ENCODE measurements at regions not wholly inside any gene's neighbourhood (a gene's known extent, or its start where the extent isn't known, plus 50 kb on each side); places are given as distances from the start of the nearest gene placed in this dataset.

DNA sequence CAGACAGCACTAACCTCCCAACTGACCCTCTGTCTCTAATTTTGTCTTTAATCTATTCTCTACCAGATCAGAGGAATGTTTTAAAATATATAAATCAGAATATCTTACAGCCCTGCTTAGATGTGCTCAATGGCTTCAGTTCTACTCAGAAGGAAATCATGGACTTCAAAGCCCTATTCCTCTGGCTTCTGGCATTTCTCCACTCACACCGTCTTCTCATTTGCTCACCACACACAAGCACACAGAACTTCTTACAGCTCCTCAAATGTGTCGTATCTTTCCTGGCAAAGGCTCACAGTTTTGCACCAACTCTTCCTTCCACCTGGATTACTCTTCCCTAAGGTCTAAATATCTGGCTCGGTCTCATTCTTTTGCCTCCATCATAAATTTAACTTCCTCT, 71.6 kb upstream of the NUDT7 start:
- TF ChIP-seq, protein P1, sequence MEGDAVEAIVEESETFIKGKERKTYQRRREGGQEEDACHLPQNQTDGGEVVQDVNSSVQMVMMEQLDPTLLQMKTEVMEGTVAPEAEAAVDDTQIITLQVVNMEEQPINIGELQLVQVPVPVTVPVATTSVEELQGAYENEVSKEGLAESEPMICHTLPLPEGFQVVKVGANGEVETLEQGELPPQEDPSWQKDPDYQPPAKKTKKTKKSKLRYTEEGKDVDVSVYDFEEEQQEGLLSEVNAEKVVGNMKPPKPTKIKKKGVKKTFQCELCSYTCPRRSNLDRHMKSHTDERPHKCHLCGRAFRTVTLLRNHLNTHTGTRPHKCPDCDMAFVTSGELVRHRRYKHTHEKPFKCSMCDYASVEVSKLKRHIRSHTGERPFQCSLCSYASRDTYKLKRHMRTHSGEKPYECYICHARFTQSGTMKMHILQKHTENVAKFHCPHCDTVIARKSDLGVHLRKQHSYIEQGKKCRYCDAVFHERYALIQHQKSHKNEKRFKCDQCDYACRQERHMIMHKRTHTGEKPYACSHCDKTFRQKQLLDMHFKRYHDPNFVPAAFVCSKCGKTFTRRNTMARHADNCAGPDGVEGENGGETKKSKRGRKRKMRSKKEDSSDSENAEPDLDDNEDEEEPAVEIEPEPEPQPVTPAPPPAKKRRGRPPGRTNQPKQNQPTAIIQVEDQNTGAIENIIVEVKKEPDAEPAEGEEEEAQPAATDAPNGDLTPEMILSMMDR (IDR thresholded peaks at IDR 0.05; ENCODE audit: low read length), result no peak
- TF ChIP-seq EZH2 (IDR thresholded peaks at IDR 0.05; ENCODE audit: borderline replicate concordance, low read length), result no peak
